WTC11 (cell line): ENCODE measurements at regions not wholly inside any gene's neighbourhood (a gene's known extent, or its start where the extent isn't known, plus 50 kb on each side); places are given as distances from the start of the nearest gene placed in this dataset.

ENCODE experiments used
- ATAC-seq: fragments of 200-7000 bp; cut with Tn5 transposase; 2 replicates; pipeline ENCODE4 v1.10.0; 2021; ENCODE audit warnings: mild to moderate bottlenecking, moderate library complexity
- CTCF ChIA-PET: fragments of 300-600 bp; sonication (Branson Sonifier 250); formaldehyde crosslinking; loops from one replicate; lab custom pipeline; 2021; ENCODE audit warnings: antibody characterized with exemption; lab: Charles Lee
- POLR2A ChIA-PET: fragments of 350-600 bp; sonication (Branson Sonifier 250); formaldehyde crosslinking; loops from one replicate; lab custom pipeline; 2021; ENCODE audit warnings: antibody characterized with exemption; lab: Charles Lee
- DNase-seq: peaks from one replicate; pipeline ENCODE4 v3.0.0; 2021; ENCODE audit warnings: low spot score
- H3K27ac Mint-ChIP-seq: 2 replicates; pipeline ENCODE4 v1.8.0; 2021; ENCODE audit warnings: mixed read lengths
- H3K27me3 Mint-ChIP-seq: 2 replicates; pipeline ENCODE4 v1.8.0; 2021; ENCODE audit warnings: low read depth, mild to moderate bottlenecking, moderate library complexity, mixed read lengths
- H3K36me3 Mint-ChIP-seq: 2 replicates; pipeline ENCODE4 v1.8.0; 2021; ENCODE audit warnings: mixed read lengths
- H3K4me1 Mint-ChIP-seq: 2 replicates; pipeline ENCODE4 v1.8.0; 2022; ENCODE audit warnings: mixed read lengths
- H3K4me3 Mint-ChIP-seq: 2 replicates; pipeline ENCODE4 v1.8.0; 2021; ENCODE audit warnings: mild to moderate bottlenecking, moderate library complexity, mixed read lengths
- H3K9me3 Mint-ChIP-seq: 2 replicates; pipeline ENCODE4 v1.8.0; 2021; ENCODE audit warnings: mixed read lengths
- ATF6 ChIP-seq: sonication (generic); formaldehyde crosslinking; IDR thresholded peaks from 2 replicates; pipeline ENCODE4 v1.8.1; 2023; ENCODE audit warnings: mild to moderate bottlenecking, missing genetic modification reagents
- ERG ChIP-seq: fragments of 250-450 bp; sonication (Bioruptor Pico); IDR thresholded peaks from 2 replicates; pipeline ENCODE4 v1.8.0; 2021; ENCODE audit warnings: mild to moderate bottlenecking
- ESRRA ChIP-seq: sonication (generic); formaldehyde crosslinking; IDR thresholded peaks from 2 replicates; pipeline ENCODE4 v1.8.1; 2022; ENCODE audit warnings: mild to moderate bottlenecking, missing genetic modification reagents, borderline replicate concordance
- FOXJ3 ChIP-seq: sonication (generic); formaldehyde crosslinking; IDR thresholded peaks from 2 replicates; pipeline ENCODE4 v1.9.0; 2021; ENCODE audit warnings: missing genetic modification reagents, mild to moderate bottlenecking, borderline replicate concordance
- GABPB1 ChIP-seq: sonication (generic); formaldehyde crosslinking; IDR thresholded peaks from 2 replicates; pipeline ENCODE4 v1.8.1; 2023; ENCODE audit warnings: mild to moderate bottlenecking, missing genetic modification reagents
- GTF2I ChIP-seq: fragments of 250-450 bp; sonication (Bioruptor Pico); conservative IDR thresholded peaks from 2 replicates; pipeline ENCODE4 v1.4.0; 2021; ENCODE audit warnings: mild to moderate bottlenecking
- JUN ChIP-seq: sonication (generic); formaldehyde crosslinking; IDR thresholded peaks from 2 replicates; pipeline ENCODE4 v1.8.0; 2023; ENCODE audit warnings: mild to moderate bottlenecking, missing genetic modification reagents
- NFATC4 ChIP-seq: fragments of 250-450 bp; sonication (Bioruptor Pico); IDR thresholded peaks from 2 replicates; pipeline ENCODE4 v1.9.0; 2021; ENCODE audit warnings: mild to moderate bottlenecking
- NFYB ChIP-seq: sonication (generic); formaldehyde crosslinking; conservative IDR thresholded peaks from 2 replicates; pipeline ENCODE4 v1.8.0; 2022; ENCODE audit warnings: low read depth, missing genetic modification reagents
- NR3C1 ChIP-seq: sonication (generic); formaldehyde crosslinking; conservative IDR thresholded peaks from 2 replicates; pipeline ENCODE4 v1.8.1; 2023; ENCODE audit warnings: low read depth, mild to moderate bottlenecking, missing genetic modification reagents
- USF2 ChIP-seq: sonication (generic); formaldehyde crosslinking; IDR thresholded peaks from 2 replicates; pipeline ENCODE4 v1.8.1; 2023; ENCODE audit warnings: mild to moderate bottlenecking, missing genetic modification reagents, moderate library complexity
- ZNF281 ChIP-seq: sonication (generic); formaldehyde crosslinking; IDR thresholded peaks from 2 replicates; pipeline ENCODE4 v1.8.0; 2023; ENCODE audit warnings: mild to moderate bottlenecking, missing genetic modification reagents
- ZNF317 ChIP-seq: sonication (generic); formaldehyde crosslinking; IDR thresholded peaks from 2 replicates; pipeline ENCODE4 v1.8.1; 2023; ENCODE audit warnings: low read depth, mild to moderate bottlenecking, moderate library complexity, missing genetic modification reagents, borderline replicate concordance
- ZNF671 ChIP-seq: fragments of 250-450 bp; sonication (Bioruptor Pico); IDR thresholded peaks from 2 replicates; pipeline ENCODE4 v1.8.0; 2021; ENCODE audit warnings: mild to moderate bottlenecking
- TF ChIP-seq, protein P1 (sequence below): sonication (generic); formaldehyde crosslinking; IDR thresholded peaks from 2 replicates; pipeline ENCODE4 v1.8.1; 2022; ENCODE audit warnings: mild to moderate bottlenecking, moderate library complexity, missing genetic modification reagents
- TF ChIP-seq, protein P2 (sequence below): sonication (generic); formaldehyde crosslinking; IDR thresholded peaks from 2 replicates; pipeline ENCODE4 v1.8.1; 2022; ENCODE audit warnings: low read depth, missing genetic modification reagents, borderline replicate concordance

GRCh38 chr13:33963895-33964294 is 145.9 kb downstream of the RFC3 start:
- ATAC-seq: no peak

GRCh38 chr13:33968520-33969507 is 150.9 kb downstream of the RFC3 start:
- POLR2A ChIA-PET: no interaction called here
- CTCF ChIA-PET: no interaction called here
- Mint-ChIP-seq H3K4me3 (no peak overlapping the region), H3K9me3 (peaks cover 24% of the 10 kb centered on the region), H3K4me1 (no peaks in the 10 kb centered on the region), H3K36me3 (peaks cover 11% of the 10 kb centered on the region), H3K27me3 (no peaks in the 10 kb centered on the region), H3K27ac (no peak overlapping the region)
- ATAC-seq: no peak
- peak; percentile 61 for TF ChIP-seq GABPB1 (CRISPR knock-in tag)
- TF ChIP-seq, protein P1, sequence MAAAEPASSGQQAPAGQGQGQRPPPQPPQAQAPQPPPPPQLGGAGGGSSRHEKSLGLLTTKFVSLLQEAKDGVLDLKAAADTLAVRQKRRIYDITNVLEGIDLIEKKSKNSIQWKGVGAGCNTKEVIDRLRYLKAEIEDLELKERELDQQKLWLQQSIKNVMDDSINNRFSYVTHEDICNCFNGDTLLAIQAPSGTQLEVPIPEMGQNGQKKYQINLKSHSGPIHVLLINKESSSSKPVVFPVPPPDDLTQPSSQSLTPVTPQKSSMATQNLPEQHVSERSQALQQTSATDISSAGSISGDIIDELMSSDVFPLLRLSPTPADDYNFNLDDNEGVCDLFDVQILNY (CRISPR knock-in tag): no peak
- no peak for DNase-seq

More at GRCh38 chr13:33963895-33964294, 145.9 kb downstream of the RFC3 start:
- DNase-seq: no peak
- Mint-ChIP-seq H3K27me3 (no peaks in the 10 kb centered on the region), H3K27ac (no peak overlapping the region), H3K4me1 (no peaks in the 10 kb centered on the region), H3K4me3 (no peak overlapping the region)
- CTCF ChIA-PET: no interaction called here
- no peak for TF ChIP-seq ZNF281 (CRISPR knock-in tag)
- TF ChIP-seq JUN (CRISPR knock-in tag): no peak
- TF ChIP-seq, all 79 proteins: peak for 0
- POLR2A ChIA-PET: no interaction called here
- Mint-ChIP-seq H3K36me3 (peaks cover 12% of the 10 kb centered on the region; the same call in 1 of the 2 replicates), H3K9me3 (peaks cover 13% of the 10 kb centered on the region)

GRCh38 chr13:33970746-33971561 is 153.0 kb downstream of the RFC3 start:
- Mint-ChIP-seq H3K36me3 (peaks cover 4% of the 10 kb centered on the region), H3K27ac (no peak overlapping the region), H3K27me3 (no peaks in the 10 kb centered on the region), H3K4me3 (no peak overlapping the region), H3K4me1 (no peaks in the 10 kb centered on the region), H3K9me3 (peaks cover 12% of the 10 kb centered on the region)
- ATAC-seq (no peak), DNase-seq (no peak)
- TF ChIP-seq GABPB1 (CRISPR knock-in tag) (no peak), NR3C1 (CRISPR knock-in tag) (no peak)
- POLR2A ChIA-PET: no interaction called here
- CTCF ChIA-PET: no interaction called here

DNA sequence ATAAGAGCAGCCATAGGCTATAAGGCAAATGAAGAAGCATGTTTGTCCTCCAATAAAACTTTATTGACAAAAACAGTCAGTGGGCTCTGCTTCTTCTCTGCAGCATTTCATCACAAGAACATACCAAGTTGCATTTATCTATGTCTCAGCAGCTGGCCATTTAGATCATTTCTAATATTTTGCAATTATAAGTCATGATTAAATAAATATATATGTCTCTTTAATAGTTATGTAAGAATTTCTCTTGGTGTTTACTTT is 153.5 kb downstream of the RFC3 start:
- Mint-ChIP-seq H3K27ac (no peak overlapping the region), H3K4me3 (no peak overlapping the region), H3K36me3 (no peaks in the 10 kb centered on the region; the same call in 1 of the 2 replicates), H3K9me3 (peaks cover 12% of the 10 kb centered on the region), H3K4me1 (no peaks in the 10 kb centered on the region), H3K27me3 (no peaks in the 10 kb centered on the region)
- ATAC-seq (no peak), DNase-seq (no peak)
- POLR2A ChIA-PET: no interaction called here
- CTCF ChIA-PET: no interaction called here
- no peak for TF ChIP-seq NFATC4 (CRISPR knock-in tag)
- TF ChIP-seq NFYB (CRISPR knock-in tag): no peak
- no peak for TF ChIP-seq ERG (CRISPR knock-in tag)
- TF ChIP-seq ZNF671 (CRISPR knock-in tag): no peak
- TF ChIP-seq GTF2I (CRISPR knock-in tag): no peak
- TF ChIP-seq USF2 (CRISPR knock-in tag): no peak
- TF ChIP-seq ZNF317 (CRISPR knock-in tag): no peak
- TF ChIP-seq, protein P2, sequence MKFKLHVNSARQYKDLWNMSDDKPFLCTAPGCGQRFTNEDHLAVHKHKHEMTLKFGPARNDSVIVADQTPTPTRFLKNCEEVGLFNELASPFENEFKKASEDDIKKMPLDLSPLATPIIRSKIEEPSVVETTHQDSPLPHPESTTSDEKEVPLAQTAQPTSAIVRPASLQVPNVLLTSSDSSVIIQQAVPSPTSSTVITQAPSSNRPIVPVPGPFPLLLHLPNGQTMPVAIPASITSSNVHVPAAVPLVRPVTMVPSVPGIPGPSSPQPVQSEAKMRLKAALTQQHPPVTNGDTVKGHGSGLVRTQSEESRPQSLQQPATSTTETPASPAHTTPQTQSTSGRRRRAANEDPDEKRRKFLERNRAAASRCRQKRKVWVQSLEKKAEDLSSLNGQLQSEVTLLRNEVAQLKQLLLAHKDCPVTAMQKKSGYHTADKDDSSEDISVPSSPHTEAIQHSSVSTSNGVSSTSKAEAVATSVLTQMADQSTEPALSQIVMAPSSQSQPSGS (CRISPR knock-in tag): no peak
- no peak for TF ChIP-seq ESRRA (CRISPR knock-in tag)
- no peak for TF ChIP-seq ATF6 (CRISPR knock-in tag)
- TF ChIP-seq FOXJ3 (CRISPR knock-in tag): no peak
